SK-N-SH (cell line): ENCODE measurements at regions not wholly inside any gene's neighbourhood (a gene's known extent, or its start where the extent isn't known, plus 50 kb on each side); places are given as distances from the start of the nearest gene placed in this dataset.

ENCODE experiments used
- CTCF ChIA-PET: fragments of 300-600, 350-600 bp; formaldehyde crosslinking; extraction: SDS; loops from one replicate; lab custom pipeline; 2021; lab: Yijun Ruan, JAX
- POLR2A ChIA-PET: fragments of 350-600 bp; sonication (Branson Sonifier 250); formaldehyde crosslinking; extraction: SDS; loops from one replicate; lab custom pipeline; 2020; ENCODE audit warnings: antibody characterized with exemption, inconsistent platforms; lab: Yijun Ruan, JAX
- DNase-seq: peaks from one replicate; pipeline ENCODE4 v3.0.0; 2012
- H2AFZ ChIP-seq: fragments of 200-600 bp; sonication (generic); 2 replicates; pipeline ENCODE4 v1.8.1; 2016; ENCODE audit warnings: antibody characterized with exemption, mild to moderate bottlenecking, low read depth
- H3F3A ChIP-seq: fragments of 200-600 bp; sonication (generic); replicated peaks from 2 replicates; pipeline ENCODE3; 2016; ENCODE audit warnings: antibody characterized with exemption, mild to moderate bottlenecking; ENCODE audit not compliant: insufficient read depth
- H3K27ac ChIP-seq, 2 experiments: fragments of 200-500 bp in 1 of 2; fragments of 200-600 bp in 1 of 2; sonication (Bioruptor generic) in 1 of 2; sonication (generic), shearing (Covaris generic) in 1 of 2; 2 replicates each; pipeline versions ENCODE4 v1.5.1 to v1.6.1; 2014 to 2016; ENCODE audit warnings: low read depth in 2 of 2, inconsistent platforms in 1 of 2, low read length in 1 of 2, mild to moderate bottlenecking in 1 of 2, mixed read lengths in 1 of 2
- H3K27me3 ChIP-seq: fragments of 200-600 bp; sonication (generic), shearing (Covaris generic); 2 replicates; pipeline ENCODE4 v1.6.1; 2016; ENCODE audit warnings: mixed run types; ENCODE audit not compliant: insufficient read depth
- H3K36me3 ChIP-seq, 2 experiments: fragments of 200-500 bp in 1 of 2; fragments of 200-600 bp in 1 of 2; sonication (Bioruptor generic) in 1 of 2; sonication (generic) in 1 of 2; replicated peaks in 1 of 2; 2 replicates each; pipeline versions ENCODE3 to v1.5.1; 2014 to 2016; ENCODE audit warnings: low read length in 1 of 2, mild to moderate bottlenecking in 1 of 2; ENCODE audit not compliant: insufficient read depth in 2 of 2, control insufficient read depth in 1 of 2
- H3K4me1 ChIP-seq, 2 experiments: fragments of 200-500 bp in 1 of 2; fragments of 200-600 bp in 1 of 2; sonication (Bioruptor generic) in 1 of 2; sonication (generic), shearing (Covaris generic) in 1 of 2; 2 replicates each; pipeline versions ENCODE4 v1.5.1 to v1.6.1; 2014 to 2016; ENCODE audit warnings: low read depth in 1 of 2, low read length in 1 of 2, mixed run types in 1 of 2; ENCODE audit not compliant: insufficient read depth in 2 of 2, control insufficient read depth in 1 of 2
- H3K4me2 ChIP-seq: fragments of 200-600 bp; sonication (generic), shearing (Covaris generic); 2 replicates; pipeline ENCODE4 v1.6.1; 2017; ENCODE audit warnings: mixed run types
- H3K4me3 ChIP-seq, 2 experiments: fragments of 200-500 bp in 1 of 2; fragments of 200-600 bp in 1 of 2; sonication (Bioruptor generic) in 1 of 2; sonication (generic), shearing (Covaris generic) in 1 of 2; 2 replicates each; pipeline versions ENCODE4 v1.5.1 to v1.8.1; 2014 to 2016; ENCODE audit warnings: low read depth in 2 of 2, inconsistent platforms in 1 of 2, low read length in 1 of 2, mild to moderate bottlenecking in 1 of 2, mixed read lengths in 1 of 2, moderate library complexity in 1 of 2
- H3K79me2 ChIP-seq: fragments of 200-600 bp; sonication (generic); 2 replicates; pipeline ENCODE4 v1.8.1; 2017; ENCODE audit warnings: mild to moderate bottlenecking; ENCODE audit not compliant: insufficient read depth
- H3K9ac ChIP-seq: fragments of 200-600 bp; sonication (generic); 2 replicates; pipeline ENCODE4 v1.6.1; 2017; ENCODE audit warnings: mixed run types
- H3K9me2 ChIP-seq: fragments of 200-600 bp; sonication (generic); 2 replicates; pipeline ENCODE4 v1.6.1; 2017; ENCODE audit warnings: mixed run types
- H3K9me3 ChIP-seq: fragments of 200-600 bp; sonication (generic); 2 replicates; pipeline ENCODE4 v1.6.1; 2017; ENCODE audit warnings: mixed run types, mild to moderate bottlenecking, moderate library complexity
- H4K20me1 ChIP-seq: fragments of 200-600 bp; sonication (generic); 2 replicates; pipeline ENCODE4 v1.6.1; 2017; ENCODE audit warnings: mild to moderate bottlenecking, mixed run types; ENCODE audit not compliant: insufficient read depth
- ELF1 ChIP-seq: IDR thresholded peaks from 2 replicates; pipeline ENCODE4 v1.4.0; 2012
- EP300 ChIP-seq, 2 experiments: IDR thresholded peaks; 2 replicates each; pipeline versions ENCODE4 v1.4.0 to v1.6.1; 2012; ENCODE audit warnings: borderline replicate concordance in 1 of 2, low read depth in 1 of 2, low read length in 1 of 2
- EZH2phosphoT487 ChIP-seq: fragments of 200-600 bp; sonication (generic); IDR thresholded peaks from 2 replicates; pipeline ENCODE4 v1.6.1; 2017; ENCODE audit warnings: low read depth, mixed run types, mild to moderate bottlenecking, antibody characterized with exemption, moderate library complexity, borderline replicate concordance
- FOXJ3 ChIP-seq: sonication (generic); formaldehyde crosslinking; IDR thresholded peaks from 2 replicates; pipeline ENCODE4 v1.5.1; 2020; ENCODE audit warnings: mild to moderate bottlenecking, missing genetic modification reagents
- FOXM1 ChIP-seq: IDR thresholded peaks from 2 replicates; pipeline ENCODE4 v1.4.0; 2012; ENCODE audit warnings: low read depth, mild to moderate bottlenecking
- GABPA ChIP-seq: IDR thresholded peaks from 2 replicates; pipeline ENCODE4 v1.4.0; 2012; ENCODE audit warnings: low read depth, mild to moderate bottlenecking
- IRF3 ChIP-seq: fragments of 150-350 bp; IDR thresholded peaks from 2 replicates; pipeline ENCODE4 v1.6.1; 2016; ENCODE audit warnings: mild to moderate bottlenecking, low read depth, low read length
- JUND ChIP-seq: IDR thresholded peaks from 2 replicates; pipeline ENCODE4 v1.4.0; 2012
- MXI1 ChIP-seq: IDR thresholded peaks from 2 replicates; pipeline ENCODE4 v1.6.1; 2012; ENCODE audit warnings: mild to moderate bottlenecking, low read depth, low read length, improper control_type of control experiment
- NFIC ChIP-seq: IDR thresholded peaks from 2 replicates; pipeline ENCODE4 v1.4.0; 2012; ENCODE audit warnings: borderline replicate concordance
- NRF1 ChIP-seq: IDR thresholded peaks from 2 replicates; pipeline ENCODE4 v1.6.1; 2012; ENCODE audit warnings: low read depth, mild to moderate bottlenecking, low read length
- RFX5 ChIP-seq: IDR thresholded peaks from 2 replicates; pipeline ENCODE4 v1.6.1; 2012; ENCODE audit warnings: mild to moderate bottlenecking, improper control_type of control experiment, low read length
- SIN3A ChIP-seq: IDR thresholded peaks from 2 replicates; pipeline ENCODE4 v1.6.1; 2012; ENCODE audit warnings: low read depth, mild to moderate bottlenecking, low read length, moderate library complexity, borderline replicate concordance
- TAF1 ChIP-seq: IDR thresholded peaks from 2 replicates; pipeline ENCODE4 v1.6.1; 2012; ENCODE audit warnings: low read depth, mild to moderate bottlenecking, low read length, moderate library complexity, borderline replicate concordance
- TCF12 ChIP-seq: IDR thresholded peaks from 2 replicates; pipeline ENCODE4 v1.4.0; 2012
- YY1 ChIP-seq: IDR thresholded peaks from 2 replicates; pipeline ENCODE4 v1.4.0; 2012; ENCODE audit warnings: low read depth, mild to moderate bottlenecking
- ZBTB33 ChIP-seq: IDR thresholded peaks from 2 replicates; pipeline ENCODE4 v1.4.0; 2012; ENCODE audit warnings: low read depth, borderline replicate concordance
- WGBS: methylation state at CpG from one replicate; pipeline ENCODE4 v1.1.6; 2017; ENCODE audit warnings: low lambda C conversion rate; 5-methylcytosine and 5-hydroxymethylcytosine counted together
- TF ChIP-seq, protein P1 (sequence below): IDR thresholded peaks from 2 replicates; pipeline ENCODE4 v1.4.0; 2012; ENCODE audit warnings: low read depth, borderline replicate concordance
- TF ChIP-seq, protein P2 (sequence below): IDR thresholded peaks from 2 replicates; pipeline ENCODE4; 2012

DNA sequence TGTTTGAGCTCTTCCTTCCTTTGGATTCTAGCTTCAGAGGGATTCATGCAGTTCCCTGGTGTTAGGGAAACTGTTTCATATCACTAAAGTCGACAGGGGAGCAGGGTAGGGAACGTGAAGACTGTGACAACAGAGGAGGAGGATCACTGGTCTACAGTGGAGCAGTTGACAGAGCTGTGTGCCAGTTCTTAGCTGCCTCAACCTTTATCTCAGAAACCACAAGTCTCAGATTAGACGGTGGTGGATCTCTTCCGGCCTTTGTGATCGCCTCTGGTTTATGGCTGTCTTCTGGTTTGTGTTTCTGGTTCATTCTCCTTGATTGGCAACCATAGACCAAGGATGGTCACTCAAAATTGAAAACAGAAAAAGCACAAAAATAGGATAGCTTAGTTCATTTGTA, 538.9 kb upstream of the API5 start (continued):
- TF ChIP-seq EP300 (IDR thresholded peaks at IDR 0.05; ENCODE audit: borderline replicate concordance in 1 of 2, low read depth in 1 of 2, low read length in 1 of 2), result no peak
- no peak for TF ChIP-seq NFIC
- no peak for TF ChIP-seq IRF3
- no peak for TF ChIP-seq NRF1

GRCh38 chr11:42773729-42774128, 538.1 kb upstream of the API5 start:
- no peaks in the 10 kb centered on the region for H3K9me3 ChIP-seq
- H3K4me1 ChIP-seq, result no peaks in the 10 kb centered on the region; a peak in 1 of 4 replicates
- H3K4me2 ChIP-seq, result no peak overlapping the region
- no peak overlapping the region for H3K4me3 ChIP-seq
- H3K9ac ChIP-seq, result no peak overlapping the region
- H3K79me2 ChIP-seq, result no peaks in the 10 kb centered on the region
- TF ChIP-seq RFX5, result no peak
- WGBS, result 26% methylated on average over 5 of the region's 5 CpGs
- ChIA-PET POLR2A (no interaction called here), CTCF (no interaction called here)
- no peak for DNase-seq
- H3K9me2 ChIP-seq, result no peaks in the 10 kb centered on the region
- no peaks in the 10 kb centered on the region for H3F3A ChIP-seq
- H2AFZ ChIP-seq, result no peak overlapping the region
- no peaks in the 10 kb centered on the region for H3K27me3 ChIP-seq
- H3K36me3 ChIP-seq, result no peaks in the 10 kb centered on the region
- H3K27ac ChIP-seq, result no peak overlapping the region
- no peaks in the 10 kb centered on the region for H4K20me1 ChIP-seq

DNA sequence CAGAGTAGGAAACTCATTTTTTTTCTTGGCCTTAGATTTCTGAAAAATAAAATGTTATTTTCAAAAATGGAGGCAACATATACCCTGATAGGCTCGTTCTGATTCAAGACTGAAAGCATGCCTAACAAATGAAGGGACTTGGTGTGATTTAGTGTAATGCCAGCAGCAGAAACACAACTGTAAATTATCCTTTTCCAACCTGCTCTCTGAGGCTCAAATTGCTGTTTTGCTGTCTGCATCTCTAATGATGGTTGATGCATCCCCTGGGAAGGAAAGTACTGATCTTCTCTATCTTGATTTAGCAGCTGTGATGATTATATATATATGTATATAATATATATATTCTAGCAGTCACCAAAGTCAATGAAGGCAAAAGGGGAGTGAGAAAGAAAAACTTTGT, 537.2 kb upstream of the API5 start:
- Histone ChIP-seq H3K27ac (no peak overlapping the region), H3K79me2 (no peaks in the 10 kb centered on the region), H3K36me3 (no peaks in the 10 kb centered on the region), H3K9ac (no peak overlapping the region), H3K27me3 (no peaks in the 10 kb centered on the region), H3K4me1 (no peaks in the 10 kb centered on the region; a peak in 1 of 4 replicates), H3K9me3 (no peaks in the 10 kb centered on the region), H3F3A (no peaks in the 10 kb centered on the region), H3K4me2 (no peak overlapping the region), H2AFZ (no peak overlapping the region), H3K9me2 (no peaks in the 10 kb centered on the region), H4K20me1 (no peaks in the 10 kb centered on the region), H3K4me3 (no peak overlapping the region)
- no peak for DNase-seq
- ChIA-PET CTCF (no interaction called here), POLR2A (no interaction called here)
- WGBS, result 0% methylated on average over 1 of the region's 1 CpG
- TF ChIP-seq ZBTB33 (no peak), FOXM1 (no peak), YY1 (no peak), TAF1 (no peak), RFX5 (no peak), TCF12 (no peak), NRF1 (no peak), FOXJ3 (CRISPR knock-in tag) (no peak), SIN3A (no peak), ELF1 (no peak), NFIC (no peak), MXI1 (no peak), EZH2phosphoT487 (no peak), GABPA (no peak), JUND (no peak)
- TF ChIP-seq, protein P1, sequence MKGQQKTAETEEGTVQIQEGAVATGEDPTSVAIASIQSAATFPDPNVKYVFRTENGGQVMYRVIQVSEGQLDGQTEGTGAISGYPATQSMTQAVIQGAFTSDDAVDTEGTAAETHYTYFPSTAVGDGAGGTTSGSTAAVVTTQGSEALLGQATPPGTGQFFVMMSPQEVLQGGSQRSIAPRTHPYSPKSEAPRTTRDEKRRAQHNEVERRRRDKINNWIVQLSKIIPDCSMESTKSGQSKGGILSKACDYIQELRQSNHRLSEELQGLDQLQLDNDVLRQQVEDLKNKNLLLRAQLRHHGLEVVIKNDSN, result no peak
- TF ChIP-seq, protein P2, sequence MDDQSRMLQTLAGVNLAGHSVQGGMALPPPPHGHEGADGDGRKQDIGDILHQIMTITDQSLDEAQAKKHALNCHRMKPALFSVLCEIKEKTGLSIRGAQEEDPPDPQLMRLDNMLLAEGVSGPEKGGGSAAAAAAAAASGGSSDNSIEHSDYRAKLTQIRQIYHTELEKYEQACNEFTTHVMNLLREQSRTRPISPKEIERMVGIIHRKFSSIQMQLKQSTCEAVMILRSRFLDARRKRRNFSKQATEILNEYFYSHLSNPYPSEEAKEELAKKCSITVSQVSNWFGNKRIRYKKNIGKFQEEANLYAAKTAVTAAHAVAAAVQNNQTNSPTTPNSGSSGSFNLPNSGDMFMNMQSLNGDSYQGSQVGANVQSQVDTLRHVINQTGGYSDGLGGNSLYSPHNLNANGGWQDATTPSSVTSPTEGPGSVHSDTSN, result no peak
